Transverse colon (tissue), 4 donors: ENCODE measurements at regions not wholly inside any gene's neighbourhood (a gene's known extent, or its start where the extent isn't known, plus 50 kb on each side); places are given as distances from the start of the nearest gene placed in this dataset.

Experiments
- CTCF ChIP-seq, 5 experiments: fragments of 200-600 bp in 3 of 5; fragments of 450-650 bp in 2 of 5; sonication (generic) in 3 of 5; IDR thresholded peaks; 1 replicate in 2 of 5; 2 replicates in 3 of 5; pipeline ENCODE4 v1.5.1; 2016 to 2017; ENCODE audit warnings: antibody characterized with exemption in 5 of 5, inconsistent platforms in 3 of 5, mild to moderate bottlenecking in 2 of 5, moderate library complexity in 1 of 5
- EP300 ChIP-seq: sonication (generic); formaldehyde crosslinking; IDR thresholded peaks from one replicate; pipeline ENCODE4 v1.6.1; 2017; ENCODE audit warnings: antibody characterized with exemption, low read depth
- POLR2A ChIP-seq: fragments of 450-650 bp; IDR thresholded peaks from one replicate; pipeline ENCODE4 v1.6.1; 2016; ENCODE audit warnings: antibody characterized with exemption, mild to moderate bottlenecking, moderate library complexity
- POLR2AphosphoS5 ChIP-seq, 3 donors: sonication (generic); formaldehyde crosslinking; IDR thresholded peaks; one replicate each; pipeline ENCODE4 v1.6.1; 2016; ENCODE audit warnings: antibody characterized with exemption in 3 of 3

- no peak for TF ChIP-seq EP300
- TF ChIP-seq POLR2A: no peak
- no peak for TF ChIP-seq CTCF (IDR thresholded peaks at IDR 0.05)
- TF ChIP-seq POLR2AphosphoS5 (IDR thresholded peaks at IDR 0.05): no peak
These were observed 177.9 kb upstream of the SOX2 start for GRCh38 chr3:181533811-181534210.
